HuH-7.5 (cell line): ENCODE measurements at regions not wholly inside any gene's neighbourhood (a gene's known extent, or its start where the extent isn't known, plus 50 kb on each side); places are given as distances from the start of the nearest gene placed in this dataset.
"Not testable (repeated sequence)": the region's sequence is repeated elsewhere in the genome, so short reads cannot be mapped to it uniquely, and the experiment has no call there.

Experiments used
- DNase-seq: peaks from one replicate; pipeline ENCODE4 v3.0.0; 2011; ENCODE audit warnings: low spot score

GRCh38 chr18:73101491-73101890 is 233.7 kb upstream of the NETO1 start:
- not testable (repeated sequence) for DNase-seq

- DNase-seq = no peak
Measured at GRCh38 chr18:73099759-73100158, 232.0 kb upstream of the NETO1 start.

- no peak for DNase-seq
Measured at GRCh38 chr18:73093687-73094250, 226.0 kb upstream of the NETO1 start.

GRCh38 chr18:73088445-73088844 is 220.7 kb upstream of the NETO1 start:
- no peak for DNase-seq

GRCh38 chr18:73087282-73087977 is 219.6 kb upstream of the NETO1 start:
- no peak for DNase-seq

GRCh38 chr18:73079920-73080319 is 212.1 kb upstream of the NETO1 start:
- no peak for DNase-seq

GRCh38 chr18:73060666-73061288 is 193.0 kb upstream of the NETO1 start:
- DNase-seq = no peak

- DNase-seq = no peak
Measured at GRCh38 chr18:73059280-73059679, 191.5 kb upstream of the NETO1 start.

- no peak for DNase-seq
Measured at GRCh38 chr18:73047688-73048087, 179.9 kb upstream of the NETO1 start.

GRCh38 chr18:73045037-73045436 is 177.2 kb upstream of the NETO1 start:
- DNase-seq = no peak

GRCh38 chr18:73043611-73044010 is 175.8 kb upstream of the NETO1 start:
- no peak for DNase-seq

GRCh38 chr18:73043211-73043610 is 175.4 kb upstream of the NETO1 start:
- DNase-seq = no peak

GRCh38 chr18:73040247-73040646 is 172.5 kb upstream of the NETO1 start:
- DNase-seq = no peak

GRCh38 chr18:73038336-73038735 is 170.5 kb upstream of the NETO1 start:
- DNase-seq = no peak

GRCh38 chr18:73023975-73024374 is 156.2 kb upstream of the NETO1 start:
- DNase-seq = no peak

GRCh38 chr18:73009691-73010090 is 141.9 kb upstream of the NETO1 start:
- no peak for DNase-seq

- DNase-seq = no peak
Measured at GRCh38 chr18:73007915-73008308, 140.1 kb upstream of the NETO1 start.

GRCh38 chr18:73007195-73007914 is 139.6 kb upstream of the NETO1 start:
- no peak for DNase-seq

GRCh38 chr18:73006331-73006730 is 138.5 kb upstream of the NETO1 start:
- DNase-seq = no peak

- no peak for DNase-seq
Measured at GRCh38 chr18:73004260-73004659, 136.5 kb upstream of the NETO1 start.

- DNase-seq = no peak
Measured at GRCh38 chr18:72999971-73000607, 132.3 kb upstream of the NETO1 start.

GRCh38 chr18:72995558-72995957 is 127.8 kb upstream of the NETO1 start:
- DNase-seq = no peak

GRCh38 chr18:72993250-72993649 is 125.5 kb upstream of the NETO1 start:
- no peak for DNase-seq
